GF-D8 (cell line): ENCODE measurements at regions not wholly inside any gene's neighbourhood (a gene's known extent, or its start where the extent isn't known, plus 50 kb on each side); places are given as distances from the start of the nearest gene placed in this dataset.

Source experiments
- DNase-seq: peaks from one replicate; lab custom pipeline; 2025; lab: John Stamatoyannopoulos, UW

GRCh38 chr3:34183114-34183513 lies 384.7 kb downstream of the PDCD6IP start:
- no peak for DNase-seq

- no peak for DNase-seq
These were observed 385.3 kb downstream of the PDCD6IP start for GRCh38 chr3:34183611-34184340.

- no peak for DNase-seq
These were observed 386.9 kb downstream of the PDCD6IP start for GRCh38 chr3:34185301-34185700.

GRCh38 chr3:34189133-34189532 lies 390.7 kb downstream of the PDCD6IP start:
- DNase-seq, result no peak

GRCh38 chr3:34196914-34197313 lies 398.5 kb downstream of the PDCD6IP start:
- no peak for DNase-seq

GRCh38 chr3:34198309-34198708 lies 399.9 kb downstream of the PDCD6IP start:
- DNase-seq, result no peak

GRCh38 chr3:34200576-34200975 lies 402.1 kb downstream of the PDCD6IP start:
- DNase-seq, result no peak

- DNase-seq, result no peak
These were observed 404.5 kb downstream of the PDCD6IP start for GRCh38 chr3:34202975-34203374.

- DNase-seq, result no peak
These were observed 405.0 kb downstream of the PDCD6IP start for GRCh38 chr3:34203386-34203785.

GRCh38 chr3:34207002-34207401 lies 408.6 kb downstream of the PDCD6IP start:
- DNase-seq, result no peak

GRCh38 chr3:34207806-34208205 lies 409.4 kb downstream of the PDCD6IP start:
- no peak for DNase-seq

GRCh38 chr3:34212175-34212574 lies 413.7 kb downstream of the PDCD6IP start:
- no peak for DNase-seq

GRCh38 chr3:34212656-34213055 lies 414.2 kb downstream of the PDCD6IP start:
- no peak for DNase-seq

GRCh38 chr3:34213478-34213877 lies 415.0 kb downstream of the PDCD6IP start:
- DNase-seq, result no peak

GRCh38 chr3:34216711-34217335 lies 418.4 kb downstream of the PDCD6IP start:
- no peak for DNase-seq

- DNase-seq, result no peak
These were observed 420.4 kb downstream of the PDCD6IP start for GRCh38 chr3:34218706-34219385.

- no peak for DNase-seq
These were observed 421.1 kb downstream of the PDCD6IP start for GRCh38 chr3:34219556-34219955.

GRCh38 chr3:34225821-34226366 lies 427.5 kb downstream of the PDCD6IP start:
- no peak for DNase-seq

GRCh38 chr3:34229876-34230275 lies 431.4 kb downstream of the PDCD6IP start:
- DNase-seq, result no peak

GRCh38 chr3:34235096-34235495 lies 436.7 kb downstream of the PDCD6IP start:
- DNase-seq, result no peak

GRCh38 chr3:34237946-34238345 lies 439.5 kb downstream of the PDCD6IP start:
- no peak for DNase-seq

GRCh38 chr3:34238407-34238806 lies 440.0 kb downstream of the PDCD6IP start:
- no peak for DNase-seq

- DNase-seq, result no peak
These were observed 440.9 kb downstream of the PDCD6IP start for GRCh38 chr3:34239287-34239686.
